ENCODE measurements at regions not wholly inside any gene's neighbourhood (a gene's known extent, or its start where the extent isn't known, plus 50 kb on each side); places are given as distances from the start of the nearest gene placed in this dataset.

DNA sequence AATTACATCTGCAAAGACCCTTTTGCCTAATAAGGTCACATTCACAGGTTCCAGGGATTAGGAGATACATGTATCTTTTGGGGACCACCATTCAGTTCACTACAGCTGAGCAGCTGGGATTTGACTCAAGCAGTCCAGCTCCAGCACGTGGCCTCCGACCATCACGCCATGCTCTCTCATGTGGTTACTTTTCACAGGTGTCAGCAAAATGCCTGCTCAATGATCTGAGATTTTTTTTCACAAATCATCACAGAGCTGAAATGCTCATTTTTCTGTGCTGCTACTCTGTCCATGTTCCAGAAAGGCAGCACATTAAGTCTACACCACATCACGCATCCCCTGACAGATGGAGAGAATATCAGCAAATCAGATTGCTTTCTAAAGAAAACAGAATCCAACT, 98.5 kb upstream of the RMDN2 start:
- no peak overlapping the region for H2AFZ ChIP-seq (ENCODE audit: low read depth, low read length)
- no peak overlapping the region for H3K4me2 ChIP-seq (ENCODE audit: low read length)

DNA sequence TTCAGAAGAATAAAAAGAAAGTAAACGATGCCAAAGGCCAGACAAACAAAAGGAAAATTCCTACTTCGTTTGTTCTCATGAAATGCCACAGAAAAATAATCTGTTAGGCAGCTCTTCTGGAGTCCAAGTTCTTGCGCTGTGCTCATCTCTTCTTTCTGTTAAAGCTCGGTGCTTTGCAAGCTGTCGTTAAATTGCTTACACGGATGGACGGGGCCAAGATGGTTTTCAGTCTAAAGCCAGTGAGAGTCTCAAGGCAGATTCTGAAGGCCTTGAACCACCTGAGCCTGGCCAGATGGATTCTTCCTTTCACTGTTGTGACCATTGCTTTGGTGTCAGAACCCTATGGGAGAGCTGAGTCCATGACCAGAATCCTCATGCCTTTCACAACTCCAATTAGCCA, 97.6 kb upstream of the RMDN2 start:
- no peak overlapping the region for H3K27ac ChIP-seq (ENCODE audit: low read length)
- no peak overlapping the region for H2AFZ ChIP-seq (ENCODE audit: low read depth, low read length)
- H3K9me2 ChIP-seq (ENCODE audit: insufficient read depth, low read length) = no peaks in the 10 kb centered on the region
- no peaks in the 10 kb centered on the region for H3K36me3 ChIP-seq (ENCODE audit: insufficient read depth, low read length)
- H3K27me3 ChIP-seq (ENCODE audit: insufficient read depth, low read depth, low read length) = no peaks in the 10 kb centered on the region
- no peaks in the 10 kb centered on the region for H3K9me3 ChIP-seq (ENCODE audit: low read length)
- H3K4me2 ChIP-seq (ENCODE audit: low read length) = no peak overlapping the region
- H3K9ac ChIP-seq (ENCODE audit: low read length) = no peak overlapping the region
- H3F3A ChIP-seq (ENCODE audit: insufficient read depth, low read length, poor library complexity, severe bottlenecking) = no peaks in the 10 kb centered on the region
- TF ChIP-seq TAF1 (IDR thresholded peaks at IDR 0.05; ENCODE audit: low read depth) (no peak), RAD21 (conservative IDR thresholded peaks at IDR 0.05) (no peak), EZH2 (IDR thresholded peaks at IDR 0.05; ENCODE audit: borderline replicate concordance, insufficient read depth, low read length, poor library complexity, severe bottlenecking) (no peak), SMC3 (conservative IDR thresholded peaks at IDR 0.05; ENCODE audit: poor library complexity) (no peak), EP300 (conservative IDR thresholded peaks at IDR 0.05; ENCODE audit: poor library complexity, severe bottlenecking) (no peak), POLR2AphosphoS5 (IDR thresholded peaks at IDR 0.05) (no peak), MXI1 (conservative IDR thresholded peaks at IDR 0.05; ENCODE audit: poor library complexity, severe bottlenecking) (no peak)
- TF ChIP-seq, protein P1, sequence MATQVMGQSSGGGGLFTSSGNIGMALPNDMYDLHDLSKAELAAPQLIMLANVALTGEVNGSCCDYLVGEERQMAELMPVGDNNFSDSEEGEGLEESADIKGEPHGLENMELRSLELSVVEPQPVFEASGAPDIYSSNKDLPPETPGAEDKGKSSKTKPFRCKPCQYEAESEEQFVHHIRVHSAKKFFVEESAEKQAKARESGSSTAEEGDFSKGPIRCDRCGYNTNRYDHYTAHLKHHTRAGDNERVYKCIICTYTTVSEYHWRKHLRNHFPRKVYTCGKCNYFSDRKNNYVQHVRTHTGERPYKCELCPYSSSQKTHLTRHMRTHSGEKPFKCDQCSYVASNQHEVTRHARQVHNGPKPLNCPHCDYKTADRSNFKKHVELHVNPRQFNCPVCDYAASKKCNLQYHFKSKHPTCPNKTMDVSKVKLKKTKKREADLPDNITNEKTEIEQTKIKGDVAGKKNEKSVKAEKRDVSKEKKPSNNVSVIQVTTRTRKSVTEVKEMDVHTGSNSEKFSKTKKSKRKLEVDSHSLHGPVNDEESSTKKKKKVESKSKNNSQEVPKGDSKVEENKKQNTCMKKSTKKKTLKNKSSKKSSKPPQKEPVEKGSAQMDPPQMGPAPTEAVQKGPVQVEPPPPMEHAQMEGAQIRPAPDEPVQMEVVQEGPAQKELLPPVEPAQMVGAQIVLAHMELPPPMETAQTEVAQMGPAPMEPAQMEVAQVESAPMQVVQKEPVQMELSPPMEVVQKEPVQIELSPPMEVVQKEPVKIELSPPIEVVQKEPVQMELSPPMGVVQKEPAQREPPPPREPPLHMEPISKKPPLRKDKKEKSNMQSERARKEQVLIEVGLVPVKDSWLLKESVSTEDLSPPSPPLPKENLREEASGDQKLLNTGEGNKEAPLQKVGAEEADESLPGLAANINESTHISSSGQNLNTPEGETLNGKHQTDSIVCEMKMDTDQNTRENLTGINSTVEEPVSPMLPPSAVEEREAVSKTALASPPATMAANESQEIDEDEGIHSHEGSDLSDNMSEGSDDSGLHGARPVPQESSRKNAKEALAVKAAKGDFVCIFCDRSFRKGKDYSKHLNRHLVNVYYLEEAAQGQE (IDR thresholded peaks at IDR 0.05; ENCODE audit: borderline replicate concordance) = no peak
- TF ChIP-seq, protein P2, sequence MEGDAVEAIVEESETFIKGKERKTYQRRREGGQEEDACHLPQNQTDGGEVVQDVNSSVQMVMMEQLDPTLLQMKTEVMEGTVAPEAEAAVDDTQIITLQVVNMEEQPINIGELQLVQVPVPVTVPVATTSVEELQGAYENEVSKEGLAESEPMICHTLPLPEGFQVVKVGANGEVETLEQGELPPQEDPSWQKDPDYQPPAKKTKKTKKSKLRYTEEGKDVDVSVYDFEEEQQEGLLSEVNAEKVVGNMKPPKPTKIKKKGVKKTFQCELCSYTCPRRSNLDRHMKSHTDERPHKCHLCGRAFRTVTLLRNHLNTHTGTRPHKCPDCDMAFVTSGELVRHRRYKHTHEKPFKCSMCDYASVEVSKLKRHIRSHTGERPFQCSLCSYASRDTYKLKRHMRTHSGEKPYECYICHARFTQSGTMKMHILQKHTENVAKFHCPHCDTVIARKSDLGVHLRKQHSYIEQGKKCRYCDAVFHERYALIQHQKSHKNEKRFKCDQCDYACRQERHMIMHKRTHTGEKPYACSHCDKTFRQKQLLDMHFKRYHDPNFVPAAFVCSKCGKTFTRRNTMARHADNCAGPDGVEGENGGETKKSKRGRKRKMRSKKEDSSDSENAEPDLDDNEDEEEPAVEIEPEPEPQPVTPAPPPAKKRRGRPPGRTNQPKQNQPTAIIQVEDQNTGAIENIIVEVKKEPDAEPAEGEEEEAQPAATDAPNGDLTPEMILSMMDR (IDR thresholded peaks at IDR 0.05; ENCODE audit: poor library complexity, severe bottlenecking) = no peak
- H3K4me3 ChIP-seq (ENCODE audit: low read length) = no peak overlapping the region
- H4K20me1 ChIP-seq (ENCODE audit: insufficient read depth) = no peaks in the 10 kb centered on the region
- H3K79me2 ChIP-seq (replicated peaks; ENCODE audit: insufficient read depth, low read length) = no peaks in the 10 kb centered on the region

More for the DNA sequence above, 98.5 kb upstream of the RMDN2 start:
- Histone ChIP-seq H3K27me3 (ENCODE audit: insufficient read depth, low read depth, low read length) (no peaks in the 10 kb centered on the region), H3K79me2 (replicated peaks; ENCODE audit: insufficient read depth, low read length) (no peaks in the 10 kb centered on the region), H3K9me2 (ENCODE audit: insufficient read depth, low read length) (no peaks in the 10 kb centered on the region), H3K27ac (ENCODE audit: low read length) (no peak overlapping the region), H3K9me3 (ENCODE audit: low read length) (no peaks in the 10 kb centered on the region), H3K4me3 (ENCODE audit: low read length) (no peak overlapping the region), H3F3A (ENCODE audit: insufficient read depth, low read length, poor library complexity, severe bottlenecking) (no peaks in the 10 kb centered on the region), H3K36me3 (ENCODE audit: insufficient read depth, low read length) (no peaks in the 10 kb centered on the region), H3K9ac (ENCODE audit: low read length) (no peak overlapping the region), H4K20me1 (ENCODE audit: insufficient read depth) (no peaks in the 10 kb centered on the region)
- TF ChIP-seq RAD21 (conservative IDR thresholded peaks at IDR 0.05) (no peak), POLR2AphosphoS5 (IDR thresholded peaks at IDR 0.05) (no peak), EZH2 (IDR thresholded peaks at IDR 0.05; ENCODE audit: borderline replicate concordance, insufficient read depth, low read length, poor library complexity, severe bottlenecking) (no peak), EP300 (conservative IDR thresholded peaks at IDR 0.05; ENCODE audit: poor library complexity, severe bottlenecking) (no peak), TAF1 (IDR thresholded peaks at IDR 0.05; ENCODE audit: low read depth) (no peak), SMC3 (conservative IDR thresholded peaks at IDR 0.05; ENCODE audit: poor library complexity) (no peak), MXI1 (conservative IDR thresholded peaks at IDR 0.05; ENCODE audit: poor library complexity, severe bottlenecking) (no peak)
- TF ChIP-seq, protein P2 (IDR thresholded peaks at IDR 0.05; ENCODE audit: poor library complexity, severe bottlenecking) = no peak
- TF ChIP-seq, protein P1 (IDR thresholded peaks at IDR 0.05; ENCODE audit: borderline replicate concordance) = no peak

Data from neural cell (in vitro differentiated cells).